Vagina (tissue), 2 donors: ENCODE measurements at regions not wholly inside any gene's neighbourhood (a gene's known extent, or its start where the extent isn't known, plus 50 kb on each side); places are given as distances from the start of the nearest gene placed in this dataset.

Experiments used
- POLR2A ChIP-seq, 2 donors: fragments of 450-650 bp; IDR thresholded peaks; one replicate each; pipeline ENCODE4 v1.6.1; 2017; ENCODE audit warnings: antibody characterized with exemption in 2 of 2, mild to moderate bottlenecking in 2 of 2, moderate library complexity in 2 of 2
- TF ChIP-seq, protein P1 (sequence below), 3 experiments: fragments of 450-650 bp in 2 of 3; fragments of 200-600 bp in 1 of 3; sonication (generic) in 1 of 3; IDR thresholded peaks; one replicate each; pipeline ENCODE4 v1.5.1; 2017 to 2019; ENCODE audit warnings: antibody characterized with exemption in 3 of 3, mild to moderate bottlenecking in 2 of 3, moderate library complexity in 2 of 3

DNA sequence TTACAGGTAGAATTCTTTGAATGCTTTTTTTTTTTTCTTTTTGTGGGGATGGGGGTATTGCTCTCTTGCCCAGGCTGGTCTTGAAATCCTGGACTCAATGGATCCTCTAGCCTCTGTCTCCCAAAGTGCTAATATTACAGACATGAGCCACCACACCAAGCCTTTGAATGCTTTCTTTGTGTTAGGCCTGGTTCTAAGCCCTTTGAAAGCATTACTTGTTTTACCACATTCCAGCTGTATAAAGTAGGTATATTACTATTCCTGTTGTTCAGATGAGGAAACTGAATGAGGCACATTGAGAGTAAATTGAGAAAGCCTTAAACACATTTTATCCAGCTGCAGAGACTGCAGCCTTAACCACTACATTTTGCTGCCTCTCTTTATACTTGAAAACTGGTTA, 841.8 kb upstream of the ADGRL4 start:
- TF ChIP-seq, protein P1, sequence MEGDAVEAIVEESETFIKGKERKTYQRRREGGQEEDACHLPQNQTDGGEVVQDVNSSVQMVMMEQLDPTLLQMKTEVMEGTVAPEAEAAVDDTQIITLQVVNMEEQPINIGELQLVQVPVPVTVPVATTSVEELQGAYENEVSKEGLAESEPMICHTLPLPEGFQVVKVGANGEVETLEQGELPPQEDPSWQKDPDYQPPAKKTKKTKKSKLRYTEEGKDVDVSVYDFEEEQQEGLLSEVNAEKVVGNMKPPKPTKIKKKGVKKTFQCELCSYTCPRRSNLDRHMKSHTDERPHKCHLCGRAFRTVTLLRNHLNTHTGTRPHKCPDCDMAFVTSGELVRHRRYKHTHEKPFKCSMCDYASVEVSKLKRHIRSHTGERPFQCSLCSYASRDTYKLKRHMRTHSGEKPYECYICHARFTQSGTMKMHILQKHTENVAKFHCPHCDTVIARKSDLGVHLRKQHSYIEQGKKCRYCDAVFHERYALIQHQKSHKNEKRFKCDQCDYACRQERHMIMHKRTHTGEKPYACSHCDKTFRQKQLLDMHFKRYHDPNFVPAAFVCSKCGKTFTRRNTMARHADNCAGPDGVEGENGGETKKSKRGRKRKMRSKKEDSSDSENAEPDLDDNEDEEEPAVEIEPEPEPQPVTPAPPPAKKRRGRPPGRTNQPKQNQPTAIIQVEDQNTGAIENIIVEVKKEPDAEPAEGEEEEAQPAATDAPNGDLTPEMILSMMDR (IDR thresholded peaks at IDR 0.05) = no peak
- no peak for TF ChIP-seq POLR2A (IDR thresholded peaks at IDR 0.05)
